ENCODE measurements at regions not wholly inside any gene's neighbourhood (a gene's known extent, or its start where the extent isn't known, plus 50 kb on each side); places are given as distances from the start of the nearest gene placed in this dataset.

GRCh38 chr15:47362118-47362905 lies 355.0 kb upstream of the SEMA6D start:
- H3K27ac ChIP-seq: no peak overlapping the region
- H3K36me3 ChIP-seq: no peaks in the 10 kb centered on the region
- no peak for DNase-seq
- H3K27me3 ChIP-seq (ENCODE audit: insufficient read depth, low read depth, severe bottlenecking): no peaks in the 10 kb centered on the region
- no peak for TF ChIP-seq CTCF (IDR thresholded peaks at IDR 0.05; ENCODE audit: low read depth, low read length)
- no peak overlapping the region for H3K4me3 ChIP-seq (ENCODE audit: low read depth, low read length)
- H3K9me3 ChIP-seq (ENCODE audit: severe bottlenecking): no peaks in the 10 kb centered on the region

GRCh38 chr15:47363653-47364052 lies 353.7 kb upstream of the SEMA6D start:
- H3K36me3 ChIP-seq: no peaks in the 10 kb centered on the region
- DNase-seq: no peak
- H3K27me3 ChIP-seq (ENCODE audit: insufficient read depth, low read depth, severe bottlenecking): no peaks in the 10 kb centered on the region
- no peak overlapping the region for H3K4me3 ChIP-seq (ENCODE audit: low read depth, low read length)
- TF ChIP-seq CTCF (IDR thresholded peaks at IDR 0.05; ENCODE audit: low read depth, low read length): no peak
- no peaks in the 10 kb centered on the region for H3K9me3 ChIP-seq (ENCODE audit: severe bottlenecking)
- no peak overlapping the region for H3K27ac ChIP-seq

GRCh38 chr15:47364230-47365141 lies 352.8 kb upstream of the SEMA6D start:
- Histone ChIP-seq H3K9me3 (ENCODE audit: severe bottlenecking) (no peaks in the 10 kb centered on the region), H3K27me3 (ENCODE audit: insufficient read depth, low read depth, severe bottlenecking) (no peaks in the 10 kb centered on the region), H3K27ac (no peak overlapping the region), H3K36me3 (no peaks in the 10 kb centered on the region), H3K4me3 (ENCODE audit: low read depth, low read length) (no peak overlapping the region)
- no peak for DNase-seq
- TF ChIP-seq CTCF (IDR thresholded peaks at IDR 0.05; ENCODE audit: low read depth, low read length): no peak

- no peaks in the 10 kb centered on the region for H3K27me3 ChIP-seq (ENCODE audit: insufficient read depth, low read depth, severe bottlenecking)
- H3K4me3 ChIP-seq (ENCODE audit: low read depth, low read length): no peak overlapping the region
- no peaks in the 10 kb centered on the region for H3K9me3 ChIP-seq (ENCODE audit: severe bottlenecking)
- no peaks in the 10 kb centered on the region for H3K36me3 ChIP-seq
- TF ChIP-seq CTCF (IDR thresholded peaks at IDR 0.05; ENCODE audit: low read depth, low read length): no peak
- DNase-seq: no peak
- H3K27ac ChIP-seq: no peak overlapping the region
Observed at GRCh38 chr15:47366884-47367283, 350.4 kb upstream of the SEMA6D start.

- H3K4me3 ChIP-seq (ENCODE audit: low read depth, low read length): no peak overlapping the region
- TF ChIP-seq CTCF (IDR thresholded peaks at IDR 0.05; ENCODE audit: low read depth, low read length): no peak
- no peaks in the 10 kb centered on the region for H3K9me3 ChIP-seq (ENCODE audit: severe bottlenecking)
- H3K27me3 ChIP-seq (ENCODE audit: insufficient read depth, low read depth, severe bottlenecking): no peaks in the 10 kb centered on the region
- H3K27ac ChIP-seq: no peak overlapping the region
- no peak for DNase-seq
- H3K36me3 ChIP-seq: no peaks in the 10 kb centered on the region
Observed at GRCh38 chr15:47367726-47368390, 349.4 kb upstream of the SEMA6D start.

Data from WERI-Rb-1 (cell line).